MM.1S (cell line): ENCODE measurements at regions not wholly inside any gene's neighbourhood (a gene's known extent, or its start where the extent isn't known, plus 50 kb on each side); places are given as distances from the start of the nearest gene placed in this dataset.

ENCODE experiments used
- DNase-seq: peaks from one replicate; pipeline ENCODE4 v3.0.0-alpha.2; 2015
- H2AFZ ChIP-seq: fragments of 300-600 bp; sonication (generic); 2 replicates; pipeline ENCODE4 v1.6.0; 2016; ENCODE audit warnings: antibody characterized with exemption, low read length
- H3F3A ChIP-seq: fragments of 300-600 bp; sonication (generic); 2 replicates; pipeline ENCODE4 v1.6.1; 2016; ENCODE audit warnings: mild to moderate bottlenecking, antibody characterized with exemption, low read length, moderate library complexity, mixed read lengths; ENCODE audit not compliant: insufficient read depth
- H3K27ac ChIP-seq: fragments of 300-600 bp; sonication (generic); 2 replicates; pipeline ENCODE4 v1.5.1; 2016; ENCODE audit warnings: mild to moderate bottlenecking, low read length
- H3K27me3 ChIP-seq: fragments of 300-600 bp; sonication (generic); replicated peaks from 2 replicates; pipeline ENCODE4 v1.6.0; 2016; ENCODE audit warnings: low read length; ENCODE audit not compliant: insufficient read depth
- H3K36me3 ChIP-seq: fragments of 300-600 bp; sonication (generic); replicated peaks from 2 replicates; pipeline ENCODE4 v1.6.1; 2016; ENCODE audit warnings: mild to moderate bottlenecking, low read length, mixed read lengths; ENCODE audit not compliant: insufficient read depth
- H3K4me1 ChIP-seq: fragments of 300-600 bp; sonication (generic); 2 replicates; pipeline ENCODE4 v1.6.1; 2016; ENCODE audit warnings: low read length, mixed read lengths
- H3K4me2 ChIP-seq: fragments of 300-600 bp; sonication (generic); 2 replicates; pipeline ENCODE4 v1.6.0; 2016; ENCODE audit warnings: low read depth, low read length
- H3K4me3 ChIP-seq: fragments of 300-600 bp; sonication (generic); 2 replicates; pipeline ENCODE4 v1.5.1; 2016; ENCODE audit warnings: low read length, mixed read lengths
- H3K79me2 ChIP-seq: fragments of 300-600 bp; sonication (generic); 2 replicates; pipeline ENCODE4 v1.6.1; 2016; ENCODE audit warnings: mixed run types, low read length, mixed read lengths
- H3K9ac ChIP-seq: fragments of 300-600 bp; sonication (generic); 2 replicates; pipeline ENCODE4 v1.6.1; 2016; ENCODE audit warnings: low read length, mixed read lengths
- H3K9me2 ChIP-seq: fragments of 300-600 bp; sonication (generic); replicated peaks from 2 replicates; pipeline ENCODE4 v1.6.1; 2016; ENCODE audit warnings: mild to moderate bottlenecking, low read length, mixed read lengths; ENCODE audit not compliant: insufficient read depth
- H3K9me3 ChIP-seq: fragments of 300-600 bp; sonication (generic); replicated peaks from 2 replicates; pipeline ENCODE4 v1.6.1; 2016; ENCODE audit warnings: mild to moderate bottlenecking, low read length, mixed read lengths; ENCODE audit not compliant: insufficient read depth
- H4K20me1 ChIP-seq: fragments of 300-600 bp; sonication (generic); 2 replicates; pipeline ENCODE4 v1.6.1; 2016; ENCODE audit warnings: mild to moderate bottlenecking, low read length, moderate library complexity, mixed read lengths; ENCODE audit not compliant: insufficient read depth
- EZH2 ChIP-seq: fragments of 300-600 bp; sonication (generic); optimal IDR thresholded peaks from 2 replicates; pipeline ENCODE3; 2017; ENCODE audit warnings: low read depth, mild to moderate bottlenecking, antibody characterized with exemption, low read length, mixed read lengths
- EZH2phosphoT487 ChIP-seq: fragments of 300-600 bp; sonication (generic); IDR thresholded peaks from 2 replicates; pipeline ENCODE4 v1.6.1; 2018; ENCODE audit warnings: antibody characterized with exemption, low read length
- TF ChIP-seq, protein P1 (sequence below): fragments of 300-600 bp; sonication (generic); IDR thresholded peaks from 2 replicates; pipeline ENCODE4 v1.5.1; 2016; ENCODE audit warnings: antibody characterized with exemption, low read length, mixed read lengths

DNA sequence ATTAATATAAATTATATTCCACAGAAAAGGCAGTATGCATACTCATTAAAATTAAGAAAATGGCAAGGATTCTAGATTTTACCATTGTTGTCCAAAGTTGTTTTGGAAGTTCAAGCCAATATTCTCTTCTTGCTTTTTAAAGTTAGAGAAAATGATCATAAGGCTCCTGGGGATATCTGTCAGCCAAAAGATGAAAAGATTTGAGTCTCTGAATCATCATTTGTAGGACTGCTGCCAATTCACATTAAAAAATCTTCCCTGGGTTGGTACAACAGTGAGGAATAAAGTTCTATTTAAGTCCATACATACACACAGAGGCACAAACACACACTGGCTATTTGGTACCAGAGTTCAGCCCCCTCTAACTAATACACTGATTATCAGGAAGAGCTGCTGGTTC is 620.1 kb downstream of the COL12A1 start:
- TF ChIP-seq EZH2 = no peak
- no peak for TF ChIP-seq EZH2phosphoT487
- TF ChIP-seq, protein P1, sequence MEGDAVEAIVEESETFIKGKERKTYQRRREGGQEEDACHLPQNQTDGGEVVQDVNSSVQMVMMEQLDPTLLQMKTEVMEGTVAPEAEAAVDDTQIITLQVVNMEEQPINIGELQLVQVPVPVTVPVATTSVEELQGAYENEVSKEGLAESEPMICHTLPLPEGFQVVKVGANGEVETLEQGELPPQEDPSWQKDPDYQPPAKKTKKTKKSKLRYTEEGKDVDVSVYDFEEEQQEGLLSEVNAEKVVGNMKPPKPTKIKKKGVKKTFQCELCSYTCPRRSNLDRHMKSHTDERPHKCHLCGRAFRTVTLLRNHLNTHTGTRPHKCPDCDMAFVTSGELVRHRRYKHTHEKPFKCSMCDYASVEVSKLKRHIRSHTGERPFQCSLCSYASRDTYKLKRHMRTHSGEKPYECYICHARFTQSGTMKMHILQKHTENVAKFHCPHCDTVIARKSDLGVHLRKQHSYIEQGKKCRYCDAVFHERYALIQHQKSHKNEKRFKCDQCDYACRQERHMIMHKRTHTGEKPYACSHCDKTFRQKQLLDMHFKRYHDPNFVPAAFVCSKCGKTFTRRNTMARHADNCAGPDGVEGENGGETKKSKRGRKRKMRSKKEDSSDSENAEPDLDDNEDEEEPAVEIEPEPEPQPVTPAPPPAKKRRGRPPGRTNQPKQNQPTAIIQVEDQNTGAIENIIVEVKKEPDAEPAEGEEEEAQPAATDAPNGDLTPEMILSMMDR = no peak
- Histone ChIP-seq H3K4me1 (no peaks in the 10 kb centered on the region), H3K36me3 (no peaks in the 10 kb centered on the region), H3K27ac (no peak overlapping the region), H3K9me2 (no peaks in the 10 kb centered on the region), H3K4me3 (no peak overlapping the region), H3K27me3 (no peaks in the 10 kb centered on the region), H3K4me2 (no peak overlapping the region), H3K79me2 (no peaks in the 10 kb centered on the region), H3K9me3 (no peaks in the 10 kb centered on the region), H2AFZ (no peak overlapping the region), H3K9ac (no peak overlapping the region), H3F3A (no peaks in the 10 kb centered on the region), H4K20me1 (no peaks in the 10 kb centered on the region)
- DNase-seq = no peak

- Histone ChIP-seq H2AFZ (no peak overlapping the region), H3K9ac (no peak overlapping the region), H4K20me1 (no peaks in the 10 kb centered on the region), H3K4me2 (no peak overlapping the region), H3K36me3 (no peaks in the 10 kb centered on the region), H3K27me3 (no peaks in the 10 kb centered on the region), H3K27ac (no peak overlapping the region), H3K79me2 (no peaks in the 10 kb centered on the region), H3K4me3 (no peak overlapping the region), H3K9me3 (no peaks in the 10 kb centered on the region), H3K4me1 (no peaks in the 10 kb centered on the region), H3F3A (no peaks in the 10 kb centered on the region), H3K9me2 (no peaks in the 10 kb centered on the region)
- DNase-seq = no peak
- TF ChIP-seq, protein P1 = no peak
- TF ChIP-seq EZH2phosphoT487 (no peak), EZH2 (no peak)
Measured at GRCh38 chr6:74581681-74582080, 624.2 kb downstream of the COL12A1 start.

GRCh38 chr6:74579794-74580193 is 626.1 kb downstream of the COL12A1 start:
- H3F3A ChIP-seq = no peaks in the 10 kb centered on the region
- H3K27me3 ChIP-seq = no peaks in the 10 kb centered on the region
- no peak overlapping the region for H3K27ac ChIP-seq
- no peaks in the 10 kb centered on the region for H3K36me3 ChIP-seq
- no peaks in the 10 kb centered on the region for H3K9me2 ChIP-seq
- TF ChIP-seq EZH2phosphoT487 = no peak
- TF ChIP-seq, protein P1 = no peak
- TF ChIP-seq EZH2 = no peak
- DNase-seq = no peak
- H3K4me1 ChIP-seq = no peaks in the 10 kb centered on the region
- H3K9ac ChIP-seq = no peak overlapping the region
- no peaks in the 10 kb centered on the region for H3K79me2 ChIP-seq
- H3K4me2 ChIP-seq = no peak overlapping the region
- H4K20me1 ChIP-seq = no peaks in the 10 kb centered on the region
- H3K4me3 ChIP-seq = no peak overlapping the region
- H2AFZ ChIP-seq = no peak overlapping the region
- H3K9me3 ChIP-seq = no peaks in the 10 kb centered on the region
